Activated naive CD8-positive, alpha-beta T cell (primary cell): ENCODE measurements at regions not wholly inside any gene's neighbourhood (a gene's known extent, or its start where the extent isn't known, plus 50 kb on each side); places are given as distances from the start of the nearest gene placed in this dataset.
A peak's percentile ranks its signal among the peaks of the same experiment; 100 is the strongest.

Experiments
- H3K27ac Mint-ChIP-seq: one replicate; pipeline ENCODE4 v1.8.0; 2021; ENCODE audit warnings: mixed read lengths
- H3K27me3 Mint-ChIP-seq: one replicate; pipeline ENCODE4 v1.8.0; 2021; ENCODE audit warnings: mixed read lengths
- H3K36me3 Mint-ChIP-seq: one replicate; pipeline ENCODE4 v1.8.0; 2021; ENCODE audit warnings: mixed read lengths
- H3K4me1 Mint-ChIP-seq: one replicate; pipeline ENCODE4 v1.8.0; 2021; ENCODE audit warnings: low read depth, mixed read lengths
- H3K4me3 Mint-ChIP-seq: one replicate; pipeline ENCODE4 v1.8.0; 2021; ENCODE audit warnings: mild to moderate bottlenecking, mixed read lengths
- H3K9me3 Mint-ChIP-seq: one replicate; pipeline ENCODE4 v1.8.0; 2021; ENCODE audit warnings: low read depth, mixed read lengths

DNA sequence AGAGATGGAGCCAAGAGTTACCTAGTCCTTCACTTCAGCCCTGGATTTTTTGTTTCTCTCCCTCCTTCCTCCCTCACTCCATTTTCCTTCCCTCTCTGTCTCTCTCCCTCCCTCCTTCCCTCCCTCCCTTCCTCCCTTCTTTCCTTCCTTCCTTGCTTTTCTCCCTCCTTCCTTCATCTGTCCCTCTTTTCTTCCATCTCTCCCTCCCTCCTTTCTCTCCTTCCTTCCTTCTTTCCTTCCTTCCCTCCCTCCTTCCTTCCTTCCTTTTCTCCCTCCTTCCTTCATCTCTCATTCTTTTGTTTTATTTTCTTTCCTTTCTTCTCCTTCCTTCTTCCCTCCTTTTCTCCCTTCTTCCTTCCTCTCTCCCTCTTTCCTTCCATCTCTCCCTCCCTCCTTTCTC is 283.5 kb downstream of the MAF start:
- Mint-ChIP-seq H3K27ac (no peak overlapping the region), H3K4me1 (peaks cover 9% of the 10 kb centered on the region), H3K27me3 (peaks cover 12% of the 10 kb centered on the region), H3K36me3 (no peaks in the 10 kb centered on the region), H3K4me3 (no peak overlapping the region), H3K9me3 (no peaks in the 10 kb centered on the region)

DNA sequence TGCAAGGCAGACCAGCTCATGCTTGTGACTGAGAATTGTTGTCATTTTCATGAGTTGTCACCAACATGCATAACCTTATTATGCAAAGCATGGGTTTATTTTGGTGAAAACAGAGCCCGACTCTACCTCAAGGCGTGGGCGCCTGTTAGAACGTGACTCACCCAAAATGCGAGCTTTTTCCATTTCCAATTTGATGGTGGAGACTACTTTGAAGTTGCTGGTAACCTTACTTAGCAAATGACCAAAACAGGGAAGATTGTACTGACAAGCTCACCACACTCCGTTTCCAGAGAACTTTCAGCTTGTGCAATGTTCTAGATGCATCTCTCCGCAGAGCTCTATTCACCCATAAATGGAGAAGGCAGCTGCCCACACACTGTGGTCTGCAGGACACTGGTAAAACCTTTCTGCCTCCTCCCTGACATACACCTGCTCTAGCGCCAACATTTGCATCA is 284.5 kb downstream of the MAF start:
- Mint-ChIP-seq H3K4me1 (peaks cover 9% of the 10 kb centered on the region), H3K4me3 (no peak overlapping the region), H3K36me3 (no peaks in the 10 kb centered on the region), H3K27me3 (peaks cover 10% of the 10 kb centered on the region), H3K27ac (peak overlapping the region; percentile 72), H3K9me3 (no peaks in the 10 kb centered on the region)

DNA sequence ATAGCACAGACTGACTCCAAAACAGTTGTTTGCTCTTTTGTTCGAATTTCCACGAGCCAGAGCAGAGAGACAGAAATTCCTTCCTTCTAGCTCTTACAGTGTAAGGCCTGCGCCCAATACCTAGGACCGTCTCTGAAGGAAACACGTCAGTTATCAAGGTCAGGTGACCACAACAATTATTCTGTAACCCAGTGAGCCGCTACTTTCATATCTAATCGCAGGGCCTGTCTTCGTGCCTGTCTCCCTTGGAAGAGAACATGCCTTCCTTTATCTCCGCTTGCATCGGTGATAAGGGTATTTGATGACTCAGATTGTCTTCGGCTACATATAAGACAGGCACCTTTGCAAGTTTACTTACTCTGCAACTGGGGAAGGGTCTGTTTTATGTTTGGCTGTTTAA is 288.0 kb downstream of the MAF start:
- no peak overlapping the region for H3K4me3 Mint-ChIP-seq
- peaks cover 3% of the 10 kb centered on the region for H3K27me3 Mint-ChIP-seq
- no peaks in the 10 kb centered on the region for H3K9me3 Mint-ChIP-seq
- no peak overlapping the region for H3K27ac Mint-ChIP-seq
- no peaks in the 10 kb centered on the region for H3K36me3 Mint-ChIP-seq
- peaks cover 9% of the 10 kb centered on the region for H3K4me1 Mint-ChIP-seq

DNA sequence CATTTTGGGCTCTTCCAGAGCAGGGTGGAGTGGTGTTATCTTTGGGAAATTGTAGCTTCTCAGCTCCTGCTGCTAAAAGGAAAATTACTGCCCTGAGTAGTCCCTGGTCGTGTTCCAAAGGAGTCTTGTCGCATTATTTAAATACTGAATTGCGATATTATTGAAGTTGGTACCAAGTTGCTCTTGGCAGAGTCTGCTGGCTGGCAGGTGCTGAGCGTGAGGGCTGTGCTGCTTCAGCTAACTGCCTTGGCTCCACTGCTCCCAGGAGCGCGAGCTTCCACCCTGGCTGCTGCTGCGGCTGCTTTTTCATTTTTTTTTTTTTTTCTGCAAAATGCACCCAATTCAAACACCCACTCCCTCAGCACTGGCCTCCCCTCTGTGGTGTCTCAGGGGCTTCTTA is 289.8 kb downstream of the MAF start:
- no peaks in the 10 kb centered on the region for H3K9me3 Mint-ChIP-seq
- H3K27ac Mint-ChIP-seq = no peak overlapping the region
- peaks cover 3% of the 10 kb centered on the region for H3K27me3 Mint-ChIP-seq
- no peaks in the 10 kb centered on the region for H3K36me3 Mint-ChIP-seq
- no peak overlapping the region for H3K4me3 Mint-ChIP-seq
- H3K4me1 Mint-ChIP-seq = peaks cover 3% of the 10 kb centered on the region

DNA sequence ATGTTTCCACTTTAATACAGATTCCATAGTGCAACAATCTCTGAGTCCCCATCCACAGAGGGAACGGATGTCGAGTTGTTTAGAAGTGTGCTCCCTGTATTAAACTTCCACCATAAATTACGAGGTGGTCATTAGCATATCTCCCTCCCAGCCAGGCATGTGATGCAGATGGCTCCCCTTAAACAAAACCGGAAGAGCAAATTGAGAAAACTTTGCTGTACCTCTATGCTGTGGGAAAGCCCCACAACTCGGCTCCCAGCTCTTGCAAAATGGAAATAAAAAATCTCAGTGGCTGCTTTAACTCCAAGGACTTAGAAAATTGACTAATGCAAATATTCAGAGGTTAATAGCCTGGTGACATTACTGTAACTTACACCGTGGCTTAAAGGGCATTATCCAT is 290.9 kb downstream of the MAF start:
- Mint-ChIP-seq H3K9me3 (no peaks in the 10 kb centered on the region), H3K4me3 (no peak overlapping the region), H3K27me3 (peaks cover 7% of the 10 kb centered on the region), H3K27ac (no peak overlapping the region), H3K4me1 (no peaks in the 10 kb centered on the region), H3K36me3 (no peaks in the 10 kb centered on the region)

DNA sequence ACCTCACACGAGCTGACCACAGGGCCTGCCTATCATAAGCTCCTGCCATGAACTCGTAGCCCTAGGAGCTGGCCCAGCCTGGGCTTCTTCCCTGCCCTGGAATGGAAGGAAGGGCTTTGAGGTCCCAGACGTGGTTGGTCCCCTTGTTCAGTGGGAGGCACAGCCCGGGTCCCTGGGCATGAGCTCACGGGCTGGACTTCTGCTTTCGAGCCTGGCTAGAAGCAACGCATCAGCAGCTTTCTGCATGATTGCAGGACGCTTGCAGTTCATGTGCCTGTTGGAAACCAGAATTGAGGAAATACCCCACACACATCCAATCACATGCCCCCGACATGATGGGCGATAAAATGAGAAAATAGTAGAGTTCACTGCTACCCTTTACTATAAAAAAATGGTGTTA is 293.3 kb downstream of the MAF start:
- no peak overlapping the region for H3K4me3 Mint-ChIP-seq
- H3K27me3 Mint-ChIP-seq = peaks cover 8% of the 10 kb centered on the region
- H3K4me1 Mint-ChIP-seq = no peaks in the 10 kb centered on the region
- H3K36me3 Mint-ChIP-seq = no peaks in the 10 kb centered on the region
- no peaks in the 10 kb centered on the region for H3K9me3 Mint-ChIP-seq
- H3K27ac Mint-ChIP-seq = no peak overlapping the region

DNA sequence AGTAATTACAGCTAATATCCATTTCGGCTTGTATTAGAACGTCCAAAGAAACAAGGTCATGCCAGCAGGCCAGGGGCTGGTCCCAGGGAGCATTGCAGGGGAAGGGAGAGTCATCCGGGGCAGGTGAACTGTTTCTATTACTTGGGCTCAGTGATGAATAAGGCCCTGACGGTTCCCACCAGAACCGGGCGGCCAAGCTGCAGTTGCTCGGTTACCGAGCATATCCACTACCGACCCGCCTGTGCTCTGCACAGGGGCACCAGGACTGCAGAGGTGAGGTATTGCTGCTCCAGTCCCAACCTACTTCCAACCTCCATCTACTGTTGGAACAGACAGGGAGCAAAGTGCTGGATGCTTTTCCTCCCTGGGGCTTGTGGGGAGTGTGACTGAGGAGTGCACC is 295.5 kb downstream of the MAF start:
- no peak overlapping the region for H3K27ac Mint-ChIP-seq
- no peaks in the 10 kb centered on the region for H3K36me3 Mint-ChIP-seq
- no peak overlapping the region for H3K4me3 Mint-ChIP-seq
- H3K27me3 Mint-ChIP-seq = peaks cover 7% of the 10 kb centered on the region
- no peaks in the 10 kb centered on the region for H3K4me1 Mint-ChIP-seq
- no peaks in the 10 kb centered on the region for H3K9me3 Mint-ChIP-seq

DNA sequence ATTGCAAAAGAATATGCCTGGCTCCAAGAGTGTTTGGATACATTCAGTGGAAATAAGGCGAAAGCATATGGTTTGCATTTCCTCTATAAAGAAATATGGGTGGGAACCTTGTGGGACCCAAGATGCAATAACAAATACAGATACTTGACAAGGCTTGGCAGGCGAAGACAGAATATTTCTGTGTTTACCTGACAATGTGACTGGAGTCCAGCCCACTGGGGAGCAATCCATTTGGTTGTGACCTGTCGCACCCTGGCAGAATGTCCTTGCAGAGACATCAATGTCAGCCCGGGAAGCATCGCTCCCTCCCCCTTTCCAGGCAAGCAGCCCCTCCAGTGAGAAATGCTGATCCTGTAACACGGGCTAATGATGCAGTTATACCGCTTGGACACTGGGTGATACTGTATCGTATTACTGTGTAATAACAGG is 296.6 kb downstream of the MAF start:
- no peaks in the 10 kb centered on the region for H3K9me3 Mint-ChIP-seq
- H3K4me1 Mint-ChIP-seq = no peaks in the 10 kb centered on the region
- H3K27me3 Mint-ChIP-seq = peaks cover 7% of the 10 kb centered on the region
- no peaks in the 10 kb centered on the region for H3K36me3 Mint-ChIP-seq
- H3K4me3 Mint-ChIP-seq = no peak overlapping the region
- H3K27ac Mint-ChIP-seq = no peak overlapping the region

DNA sequence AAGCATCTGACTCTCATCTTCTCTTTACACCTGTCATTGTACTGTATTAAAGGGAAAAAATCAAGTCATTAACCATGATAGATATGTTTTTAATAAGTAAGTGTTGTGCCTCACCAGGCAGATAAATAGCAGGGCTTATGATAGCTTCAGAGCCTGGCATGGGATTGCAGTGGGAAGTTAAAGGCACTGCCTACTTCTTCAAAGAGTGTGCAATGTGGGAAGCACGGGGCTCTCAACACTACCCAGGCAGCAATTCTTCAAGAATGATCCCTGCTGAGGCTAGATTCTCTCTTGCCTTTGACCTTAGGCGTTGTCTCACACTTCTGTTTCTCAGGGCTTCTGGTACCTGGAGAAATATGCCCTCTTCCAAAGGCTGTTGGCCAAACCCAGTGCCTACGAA is 297.3 kb downstream of the MAF start:
- no peaks in the 10 kb centered on the region for H3K9me3 Mint-ChIP-seq
- H3K4me1 Mint-ChIP-seq = no peaks in the 10 kb centered on the region
- peaks cover 7% of the 10 kb centered on the region for H3K27me3 Mint-ChIP-seq
- H3K4me3 Mint-ChIP-seq = no peak overlapping the region
- no peaks in the 10 kb centered on the region for H3K36me3 Mint-ChIP-seq
- no peak overlapping the region for H3K27ac Mint-ChIP-seq

DNA sequence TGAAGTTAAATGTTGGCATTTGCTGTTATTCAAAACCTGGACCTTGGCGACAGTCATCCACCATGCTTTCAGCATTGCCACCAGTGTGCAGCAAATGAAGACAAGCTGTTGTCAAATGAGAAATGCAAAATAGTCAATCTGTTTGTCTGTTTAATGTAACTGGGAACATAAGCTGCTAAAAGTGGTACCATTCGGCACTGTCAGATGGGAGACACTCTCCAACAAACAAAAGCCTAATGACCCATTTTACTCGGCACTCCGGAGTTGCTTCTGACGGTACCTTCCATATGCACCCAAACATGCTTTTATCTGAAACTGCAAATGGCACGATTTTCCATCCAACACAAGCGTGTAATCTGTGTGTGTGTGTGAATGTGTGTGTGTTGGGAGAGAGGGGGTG is 297.8 kb downstream of the MAF start:
- no peaks in the 10 kb centered on the region for H3K4me1 Mint-ChIP-seq
- H3K36me3 Mint-ChIP-seq = no peaks in the 10 kb centered on the region
- H3K27me3 Mint-ChIP-seq = peaks cover 7% of the 10 kb centered on the region
- no peak overlapping the region for H3K4me3 Mint-ChIP-seq
- H3K9me3 Mint-ChIP-seq = no peaks in the 10 kb centered on the region
- H3K27ac Mint-ChIP-seq = no peak overlapping the region

DNA sequence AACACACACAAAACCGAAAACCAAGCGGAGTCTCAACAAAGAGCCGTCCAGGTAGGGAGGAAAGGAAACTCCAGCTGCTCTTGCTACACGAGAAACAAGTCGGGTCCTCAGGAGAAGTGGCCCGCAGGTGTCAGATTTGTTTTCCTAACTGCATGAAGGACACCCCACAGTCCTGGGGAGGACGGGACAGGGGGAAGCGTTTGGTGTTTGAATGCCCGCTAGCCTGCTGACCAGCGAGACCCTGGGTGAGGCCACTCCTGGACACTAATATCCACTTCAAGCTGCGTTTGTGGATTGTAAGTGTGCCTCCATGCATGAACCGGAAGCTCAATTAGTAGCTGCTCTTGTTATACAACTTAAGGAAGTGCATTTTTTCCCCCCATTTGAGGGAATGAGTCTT is 299.5 kb downstream of the MAF start:
- H3K4me1 Mint-ChIP-seq = peaks cover 5% of the 10 kb centered on the region
- H3K9me3 Mint-ChIP-seq = no peaks in the 10 kb centered on the region
- H3K36me3 Mint-ChIP-seq = no peaks in the 10 kb centered on the region
- no peak overlapping the region for H3K4me3 Mint-ChIP-seq
- H3K27ac Mint-ChIP-seq = no peak overlapping the region
- peaks cover 8% of the 10 kb centered on the region for H3K27me3 Mint-ChIP-seq

DNA sequence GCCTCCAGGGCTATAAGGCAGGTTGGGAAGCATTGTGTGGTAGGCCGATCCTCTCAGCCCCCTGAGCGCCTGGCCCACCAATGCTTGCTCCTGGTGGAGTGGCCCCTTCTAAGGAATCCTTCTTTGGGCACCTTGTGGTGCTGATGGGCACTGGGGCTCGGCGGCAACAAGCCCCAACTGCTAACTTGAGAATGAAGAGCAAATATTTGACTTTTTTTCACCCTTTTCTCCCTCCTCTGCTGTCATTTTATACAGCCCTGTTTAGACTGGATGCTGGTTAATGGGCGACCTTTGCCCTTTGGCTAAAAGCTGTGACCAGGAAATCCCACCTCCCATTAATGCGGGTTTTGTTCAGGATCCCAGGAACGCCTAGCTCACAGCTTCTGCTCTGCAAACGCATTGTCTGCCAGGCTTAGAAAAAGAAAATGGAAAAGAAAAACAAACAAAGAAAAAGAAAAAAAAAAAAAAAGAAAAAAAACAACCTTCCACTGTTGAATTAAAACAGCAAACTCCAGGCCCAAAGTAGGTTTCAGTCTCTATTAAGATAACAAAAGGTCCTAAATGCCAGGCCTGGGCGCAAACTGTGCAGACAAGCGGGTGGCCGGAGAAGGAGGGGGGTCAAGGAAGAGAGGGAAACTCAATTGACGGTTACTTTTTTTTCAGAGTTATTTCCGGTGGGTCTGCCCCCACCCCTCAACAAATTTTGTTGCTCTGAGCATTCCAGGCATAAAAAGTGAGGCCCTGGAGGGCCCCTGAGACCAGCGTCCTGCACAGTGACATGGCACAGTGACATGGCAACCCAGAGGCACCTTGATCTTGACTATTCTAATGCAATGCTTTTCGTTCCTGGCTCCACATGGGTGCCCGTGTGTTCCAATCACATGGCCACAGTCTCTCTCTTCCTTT is 301.4 kb downstream of the MAF start:
- Mint-ChIP-seq H3K27ac (no peak overlapping the region), H3K9me3 (no peaks in the 10 kb centered on the region), H3K4me3 (no peak overlapping the region), H3K36me3 (no peaks in the 10 kb centered on the region), H3K27me3 (peaks cover 3% of the 10 kb centered on the region), H3K4me1 (peaks cover 5% of the 10 kb centered on the region)

DNA sequence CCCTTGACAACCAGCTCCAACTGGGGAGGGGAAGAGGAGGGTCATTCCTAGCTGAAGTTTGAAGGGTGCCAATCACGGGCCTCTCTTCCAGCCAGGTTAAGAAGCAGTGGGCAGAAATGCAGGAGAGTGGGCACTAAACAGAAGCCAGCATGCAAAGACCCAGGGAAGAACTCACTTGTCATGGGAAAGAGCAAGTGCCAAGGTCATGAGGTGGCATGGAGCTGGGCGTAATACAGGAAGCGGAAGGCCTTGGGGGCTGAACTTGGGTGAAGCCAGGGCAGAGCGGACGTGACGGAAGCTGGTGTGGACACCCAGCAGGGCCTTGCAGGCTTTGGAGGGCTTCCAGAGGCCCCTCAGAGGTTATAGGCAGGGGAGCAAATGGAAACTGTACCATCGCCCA is 302.1 kb downstream of the MAF start:
- Mint-ChIP-seq H3K27me3 (peaks cover 1% of the 10 kb centered on the region), H3K4me1 (peaks cover 5% of the 10 kb centered on the region), H3K9me3 (no peaks in the 10 kb centered on the region), H3K4me3 (no peak overlapping the region), H3K36me3 (no peaks in the 10 kb centered on the region), H3K27ac (no peak overlapping the region)

DNA sequence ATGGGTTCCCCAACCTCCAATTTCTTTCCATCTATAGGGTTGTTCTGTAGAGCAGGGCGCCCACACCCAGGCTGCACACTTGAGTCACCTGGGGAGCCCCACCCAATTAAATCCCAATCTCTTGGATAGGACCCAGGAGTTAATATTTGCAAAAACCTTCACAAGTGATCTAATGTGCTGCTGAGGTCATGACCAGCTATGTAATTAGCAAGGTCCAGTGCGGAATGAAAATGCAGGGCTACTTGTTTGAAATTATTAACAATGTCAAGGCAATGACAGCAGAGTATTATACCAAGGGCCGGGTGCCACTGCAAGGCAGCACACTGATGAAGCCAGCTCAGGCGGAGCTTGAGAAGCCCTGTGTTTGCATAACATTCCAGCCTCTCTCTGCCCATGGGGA is 302.7 kb downstream of the MAF start:
- Mint-ChIP-seq H3K27me3 (peaks cover 1% of the 10 kb centered on the region), H3K36me3 (no peaks in the 10 kb centered on the region), H3K9me3 (no peaks in the 10 kb centered on the region), H3K4me3 (no peak overlapping the region), H3K27ac (no peak overlapping the region), H3K4me1 (peaks cover 5% of the 10 kb centered on the region)

DNA sequence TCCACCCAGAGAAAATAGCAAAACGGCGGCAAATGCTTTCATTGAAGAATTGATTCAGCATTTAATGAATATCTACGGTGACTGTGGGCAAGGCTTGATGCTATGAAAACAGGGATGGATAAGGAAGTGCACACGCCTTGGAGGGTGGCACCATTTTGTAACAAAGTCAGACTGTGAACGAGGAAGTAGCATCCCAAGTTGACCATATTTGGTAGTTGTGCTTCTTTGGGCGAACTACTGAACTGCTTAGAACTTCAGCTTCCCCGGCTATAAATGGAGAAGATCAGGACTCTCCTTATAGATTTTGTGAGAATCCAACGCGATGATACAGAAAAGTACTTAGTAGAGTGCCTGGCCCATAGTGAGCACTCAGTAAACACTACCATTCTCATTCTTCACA is 303.2 kb downstream of the MAF start:
- Mint-ChIP-seq H3K27ac (no peak overlapping the region), H3K9me3 (no peaks in the 10 kb centered on the region), H3K36me3 (no peaks in the 10 kb centered on the region), H3K4me3 (no peak overlapping the region), H3K27me3 (peaks cover 3% of the 10 kb centered on the region), H3K4me1 (peaks cover 5% of the 10 kb centered on the region)

DNA sequence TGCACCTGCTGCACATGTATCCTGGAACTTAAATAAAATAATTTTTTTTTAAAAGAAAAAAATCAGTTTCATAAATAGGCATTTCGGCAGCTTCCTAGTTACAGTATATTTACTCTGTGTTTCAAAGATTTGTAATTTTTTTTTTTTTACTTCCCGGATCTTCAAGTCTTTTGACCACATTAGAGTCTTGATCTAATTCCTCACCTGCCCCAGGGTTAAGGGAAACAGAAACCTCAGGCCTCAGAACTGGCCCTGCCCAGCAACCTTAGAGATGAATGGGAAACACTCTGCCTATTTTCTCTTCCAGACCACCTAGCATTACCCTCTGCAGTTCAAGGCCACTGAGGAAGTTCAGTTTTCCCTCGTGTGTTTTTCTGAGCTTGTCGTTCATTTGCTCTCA is 304.0 kb downstream of the MAF start:
- Mint-ChIP-seq H3K9me3 (no peaks in the 10 kb centered on the region), H3K27ac (no peak overlapping the region), H3K4me3 (no peak overlapping the region), H3K4me1 (peaks cover 5% of the 10 kb centered on the region), H3K36me3 (no peaks in the 10 kb centered on the region), H3K27me3 (peaks cover 6% of the 10 kb centered on the region)
